Left renal cortex interstitium (tissue), 4 donors: ENCODE measurements at regions not wholly inside any gene's neighbourhood (a gene's known extent, or its start where the extent isn't known, plus 50 kb on each side); places are given as distances from the start of the nearest gene placed in this dataset.
"Not testable (repeated sequence)": the region's sequence is repeated elsewhere in the genome, so short reads cannot be mapped to it uniquely, and the experiment has no call there.

Experiments
- DNase-seq, 4 donors: peaks; one replicate each; pipeline ENCODE4 v3.0.0-alpha.2; 2013; ENCODE audit warnings: low read depth in 4 of 4, low spot score in 2 of 4, missing footprints in 1 of 4

GRCh38 chr15:84094720-84095119 is 140.9 kb upstream of the GOLGA6L4 start:
- DNase-seq, result not testable (repeated sequence)

DNA sequence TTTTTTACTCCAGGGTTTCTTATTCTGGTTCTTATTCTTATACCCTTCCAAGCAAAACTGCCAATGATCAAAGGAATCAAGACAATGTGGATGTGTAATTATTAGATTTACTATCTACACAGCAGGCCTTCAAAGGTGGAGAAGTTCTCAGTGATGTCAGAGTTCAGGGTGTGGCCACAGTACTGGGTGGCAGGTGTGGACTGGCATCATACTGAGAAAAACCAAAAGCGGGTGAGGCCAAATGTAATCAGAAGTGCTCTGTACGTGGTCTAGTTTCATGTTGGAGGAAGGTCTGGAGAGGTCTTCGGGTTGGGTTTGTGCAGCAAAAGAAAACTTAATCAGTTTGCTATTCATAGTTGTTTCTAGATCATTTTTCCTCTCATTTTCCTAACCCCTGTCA is 138.5 kb upstream of the GOLGA6L4 start:
- not testable (repeated sequence) for DNase-seq

DNA sequence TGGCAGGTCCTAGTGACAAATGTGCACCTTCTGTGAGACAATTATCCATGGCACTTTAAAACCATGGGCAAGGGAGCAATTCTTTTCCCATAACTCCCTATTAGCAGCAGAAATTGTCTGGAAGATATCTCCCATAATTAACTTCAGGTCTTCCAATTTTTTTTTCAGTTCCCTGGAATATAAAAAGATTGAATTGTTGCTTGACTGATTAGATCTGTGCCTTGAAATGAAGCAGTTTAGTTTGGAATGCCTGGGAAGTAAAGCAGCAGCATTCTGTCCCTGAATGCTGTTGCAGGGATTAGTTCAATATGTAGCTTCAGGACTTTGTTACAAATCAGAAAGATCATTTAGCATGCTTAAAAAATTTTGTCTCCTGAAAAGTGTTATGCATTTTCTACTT is 137.0 kb upstream of the GOLGA6L4 start:
- DNase-seq, result no peak

DNA sequence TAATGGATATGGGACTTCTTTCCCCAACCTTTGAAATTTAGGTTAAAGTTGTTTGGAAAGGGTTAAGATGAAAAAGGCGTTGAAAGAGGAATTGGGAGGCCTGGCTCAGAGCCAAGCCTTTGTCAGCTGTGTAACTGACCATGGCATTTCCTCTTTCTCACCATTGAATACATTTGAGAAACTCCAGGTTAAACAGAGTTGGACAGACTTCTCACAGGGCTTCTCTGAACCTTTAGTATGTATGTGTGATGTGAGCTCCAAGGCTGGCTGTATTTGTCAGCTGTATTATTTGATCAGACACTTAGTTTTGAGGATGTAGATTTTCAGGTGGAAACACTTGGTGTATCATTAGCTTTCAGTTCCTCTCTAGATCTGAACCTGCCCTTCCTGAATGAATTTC is 136.4 kb upstream of the GOLGA6L4 start:
- DNase-seq, result no peak

DNA sequence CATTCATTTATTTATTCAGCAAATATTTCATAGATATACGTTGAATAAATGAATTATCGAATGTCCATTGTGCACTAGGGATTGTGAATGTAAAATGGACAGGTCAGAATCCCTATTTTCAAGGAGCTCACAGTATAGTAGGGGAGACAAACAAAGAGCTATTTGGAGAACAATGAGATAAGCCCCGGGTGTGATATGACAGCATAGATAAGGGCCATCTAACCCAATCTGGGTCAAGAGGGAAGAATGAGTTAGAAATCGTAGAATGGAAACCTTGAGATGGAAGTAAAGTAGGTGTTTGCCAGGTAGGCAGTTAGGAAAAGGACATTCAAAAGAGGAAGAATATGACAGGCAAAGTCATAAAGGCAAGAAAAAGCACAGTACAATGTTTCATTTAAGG is 132.2 kb upstream of the GOLGA6L4 start:
- no peak for DNase-seq

GRCh38 chr15:84104853-84105252 is 130.7 kb upstream of the GOLGA6L4 start:
- DNase-seq, result no peak

- no peak for DNase-seq
Observed at GRCh38 chr15:84108728-84109127, 126.8 kb upstream of the GOLGA6L4 start.

GRCh38 chr15:84111575-84111974 is 124.0 kb upstream of the GOLGA6L4 start:
- no peak for DNase-seq

- no peak for DNase-seq
Observed at GRCh38 chr15:84112025-84112424, 123.5 kb upstream of the GOLGA6L4 start.

DNA sequence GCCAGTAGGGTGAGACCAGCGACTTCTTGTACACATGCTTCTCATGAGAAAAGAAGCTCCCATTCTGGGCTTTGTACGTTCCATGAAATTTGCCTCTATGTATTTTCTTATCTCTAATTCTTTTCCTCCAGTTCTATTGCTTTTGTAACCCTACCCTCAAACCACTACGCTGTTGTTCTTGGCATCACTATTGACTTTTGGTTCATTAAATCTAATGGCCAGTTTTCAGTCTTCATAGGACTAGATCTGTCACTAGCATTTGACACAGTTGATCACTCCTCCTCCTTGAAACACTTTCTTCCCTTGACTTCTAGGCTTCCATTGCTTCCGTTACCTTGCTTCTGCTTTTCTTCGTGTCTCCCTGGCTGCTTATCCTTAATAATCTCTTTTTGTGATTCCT is 121.7 kb upstream of the GOLGA6L4 start:
- DNase-seq, result no peak

- not testable (repeated sequence) for DNase-seq
Observed at GRCh38 chr15:84114680-84115079, 120.9 kb upstream of the GOLGA6L4 start.

- not testable (repeated sequence) for DNase-seq
Observed at GRCh38 chr15:84119351-84119750, 116.2 kb upstream of the GOLGA6L4 start.

DNA sequence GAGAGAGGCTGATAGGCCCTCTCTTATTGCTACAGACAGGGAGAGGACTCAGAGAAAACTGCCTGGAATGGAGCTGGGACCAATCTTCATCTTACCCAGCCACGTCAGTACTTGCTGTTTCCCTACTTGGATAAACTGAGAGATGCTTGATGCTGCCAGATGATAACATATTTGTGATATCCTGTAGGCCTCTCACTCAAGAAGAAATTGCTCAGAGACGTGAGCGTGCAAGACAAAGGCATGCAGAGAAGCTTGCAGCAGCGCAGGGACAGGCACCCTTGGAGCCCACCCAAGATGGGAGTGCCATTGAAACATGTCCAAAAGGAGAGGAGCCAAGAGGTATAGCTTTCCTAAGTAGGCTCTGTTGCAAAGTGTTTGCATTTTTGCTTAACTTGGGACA is 114.7 kb upstream of the GOLGA6L4 start:
- DNase-seq, result not testable (repeated sequence)

DNA sequence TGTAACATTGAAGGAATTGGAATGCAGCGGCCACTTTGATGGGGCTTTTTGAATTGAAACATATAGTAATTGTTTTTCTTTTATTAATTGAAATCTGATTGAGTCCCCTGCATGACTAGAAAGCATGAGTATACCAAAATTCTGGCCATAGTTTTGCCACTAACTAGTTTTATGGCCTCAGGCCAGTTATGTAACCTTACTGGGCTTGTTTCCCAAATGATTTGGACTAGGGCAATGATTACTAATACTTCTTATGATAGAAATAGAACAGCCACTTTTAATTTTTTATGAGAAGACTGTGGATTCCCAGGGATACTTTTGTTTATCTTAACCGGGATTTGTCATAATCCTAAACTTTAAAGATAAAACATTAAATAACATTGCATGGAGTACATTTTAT is 106.9 kb upstream of the GOLGA6L4 start:
- not testable (repeated sequence) for DNase-seq

DNA sequence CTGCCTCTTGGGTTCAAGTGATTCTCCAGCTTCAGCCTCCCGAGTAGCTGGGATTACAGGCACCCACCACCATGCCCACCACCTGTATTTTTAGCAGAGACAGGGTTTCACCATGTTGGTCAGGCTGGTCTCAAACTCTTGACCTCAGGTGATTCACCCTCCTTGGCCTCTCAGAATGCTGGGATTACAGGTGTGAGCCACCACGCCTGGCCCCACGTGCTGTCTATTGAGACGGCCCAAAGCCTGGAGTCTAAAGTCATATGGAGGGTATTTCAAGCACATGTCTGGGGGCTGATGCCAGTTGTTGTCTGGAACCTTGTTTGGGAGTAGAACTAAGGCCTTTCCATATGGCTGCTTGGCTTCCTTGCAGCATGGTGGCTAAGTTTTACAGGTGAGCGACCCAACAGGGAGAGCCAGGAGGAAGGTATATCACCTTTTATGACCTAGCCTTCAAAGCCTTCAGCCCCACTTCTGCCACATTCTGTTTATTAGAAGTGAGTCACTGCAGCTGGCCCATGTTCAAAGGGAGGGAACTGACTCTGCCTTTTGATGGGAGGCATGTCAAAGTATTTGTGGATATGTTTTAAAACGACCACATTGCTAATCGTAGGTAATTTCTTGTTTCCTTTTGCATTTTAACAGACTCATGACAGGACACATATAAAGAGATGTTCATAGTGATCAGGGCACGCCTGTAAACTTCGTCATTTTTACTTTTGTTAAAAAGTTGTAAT is 105.3 kb upstream of the GOLGA6L4 start:
- not testable (repeated sequence) for DNase-seq

DNA sequence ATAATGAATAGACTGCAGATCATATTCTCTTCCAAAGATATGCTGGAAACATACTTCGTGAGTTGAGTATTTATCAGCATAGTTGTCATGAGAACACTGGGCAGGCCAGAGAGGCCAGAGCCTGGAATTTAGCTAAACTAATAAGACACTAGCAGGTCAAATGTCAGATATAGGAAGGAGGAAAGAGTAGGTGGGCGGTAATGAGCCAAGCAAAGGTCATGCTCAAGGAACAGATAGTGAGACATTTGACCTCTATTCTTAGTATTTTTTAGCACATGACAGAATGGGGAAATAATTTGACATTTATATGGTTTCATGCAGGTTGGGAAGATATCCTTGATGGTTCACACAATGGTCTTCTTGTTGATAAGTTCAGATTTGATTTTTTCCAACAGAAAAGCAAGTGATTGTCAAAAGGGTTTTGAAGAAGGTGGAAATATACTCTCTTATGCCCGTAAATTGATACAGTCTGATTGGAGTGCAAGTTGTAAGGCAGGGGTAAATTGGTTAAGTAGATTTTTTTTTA is 99.6 kb upstream of the GOLGA6L4 start:
- DNase-seq, result not testable (repeated sequence)

GRCh38 chr15:84142888-84143337 is 92.7 kb upstream of the GOLGA6L4 start:
- peak; percentile 64 to 84 (median 73) for DNase-seq

DNA sequence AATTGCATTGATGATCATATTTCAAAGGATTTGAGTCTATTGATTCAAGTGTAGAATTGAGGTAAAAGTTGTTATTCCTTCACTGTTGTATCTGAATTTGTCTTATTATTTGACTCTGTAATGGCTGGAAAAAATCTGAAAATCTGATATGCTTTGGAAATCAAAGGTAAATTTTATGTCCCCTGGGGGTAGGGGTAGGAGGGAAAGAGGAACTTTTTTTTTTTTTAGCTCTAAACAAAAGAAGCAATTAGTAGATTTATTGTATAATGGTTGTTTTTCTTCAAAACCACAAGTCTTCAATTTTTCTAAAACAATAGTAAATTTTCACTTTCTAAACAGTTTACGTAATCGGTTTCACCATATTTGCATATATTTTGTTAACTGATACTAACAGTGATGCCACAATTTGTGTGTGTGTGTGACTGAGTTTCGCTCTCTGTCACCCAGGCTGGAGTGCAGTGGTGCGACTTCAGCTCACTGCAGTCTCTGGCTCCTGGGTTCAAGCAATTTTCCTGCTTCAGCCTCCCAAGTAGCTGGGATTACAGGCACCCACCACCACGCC is 91.7 kb upstream of the GOLGA6L4 start:
- DNase-seq, result no peak

GRCh38 chr15:84144946-84145345 is 90.6 kb upstream of the GOLGA6L4 start:
- DNase-seq, result not testable (repeated sequence)

GRCh38 chr15:84146299-84146698 is 89.3 kb upstream of the GOLGA6L4 start:
- not testable (repeated sequence) for DNase-seq

DNA sequence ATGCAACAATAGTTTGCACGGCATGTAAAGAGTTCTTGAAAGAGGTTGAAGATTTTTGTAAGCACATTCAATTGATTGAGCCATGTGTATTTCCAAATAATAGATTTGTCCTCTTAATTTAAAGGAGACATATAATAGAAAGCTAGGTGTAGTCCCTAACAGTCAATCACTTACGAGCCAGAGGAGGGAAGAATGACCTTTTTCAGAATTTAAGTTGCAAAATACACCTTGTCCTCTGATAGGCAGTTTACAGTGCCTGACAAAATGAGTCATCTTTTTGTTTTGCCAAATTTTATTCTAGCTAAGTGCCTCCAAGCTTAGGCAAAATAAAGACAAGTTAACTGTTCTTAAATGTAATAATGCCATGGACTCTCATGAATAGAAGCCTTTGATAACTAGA is 88.3 kb upstream of the GOLGA6L4 start:
- DNase-seq, result not testable (repeated sequence)
